ENCODE measurements at regions not wholly inside any gene's neighbourhood (a gene's known extent, or its start where the extent isn't known, plus 50 kb on each side); places are given as distances from the start of the nearest gene placed in this dataset.

- DNase-seq: no peak
Measured at GRCh38 chr6:98484696-98485095, 349.7 kb upstream of the POU3F2 start.

GRCh38 chr6:98485593-98485992 lies 348.8 kb upstream of the POU3F2 start:
- DNase-seq: no peak

GRCh38 chr6:98486057-98486456 lies 348.3 kb upstream of the POU3F2 start:
- no peak for DNase-seq

- no peak for DNase-seq
Measured at GRCh38 chr6:98487612-98488011, 346.8 kb upstream of the POU3F2 start.

- DNase-seq: no peak
Measured at GRCh38 chr6:98498144-98498775, 336.1 kb upstream of the POU3F2 start.

GRCh38 chr6:98498866-98499265 lies 335.5 kb upstream of the POU3F2 start:
- peak in 1 of 2 donors; percentile 1 for DNase-seq

GRCh38 chr6:98514073-98514720 lies 320.2 kb upstream of the POU3F2 start:
- no peak for DNase-seq

- no peak for DNase-seq
Measured at GRCh38 chr6:98514796-98515195, 319.6 kb upstream of the POU3F2 start.

- no peak for DNase-seq
Measured at GRCh38 chr6:98516206-98516605, 318.2 kb upstream of the POU3F2 start.

- no peak for DNase-seq
Measured at GRCh38 chr6:98516866-98517265, 317.5 kb upstream of the POU3F2 start.

- no peak for DNase-seq
Measured at GRCh38 chr6:98525860-98526259, 308.5 kb upstream of the POU3F2 start.

- DNase-seq: no peak
Measured at GRCh38 chr6:98526465-98526864, 307.9 kb upstream of the POU3F2 start.

GRCh38 chr6:98529364-98529763 lies 305.0 kb upstream of the POU3F2 start:
- no peak for DNase-seq

GRCh38 chr6:98530732-98531131 lies 303.6 kb upstream of the POU3F2 start:
- DNase-seq: no peak

- no peak for DNase-seq
Measured at GRCh38 chr6:98532004-98532403, 302.4 kb upstream of the POU3F2 start.

- no peak for DNase-seq
Measured at GRCh38 chr6:98539741-98540140, 294.6 kb upstream of the POU3F2 start.

- no peak for DNase-seq
Measured at GRCh38 chr6:98546376-98546775, 288.0 kb upstream of the POU3F2 start.

- DNase-seq: no peak
Measured at GRCh38 chr6:98547151-98547550, 287.2 kb upstream of the POU3F2 start.

GRCh38 chr6:98547634-98548033 lies 286.7 kb upstream of the POU3F2 start:
- DNase-seq: no peak

- DNase-seq: no peak
Measured at GRCh38 chr6:98548301-98548700, 286.1 kb upstream of the POU3F2 start.

- DNase-seq: no peak
Measured at GRCh38 chr6:98560418-98560817, 274.0 kb upstream of the POU3F2 start.

- DNase-seq: no peak
Measured at GRCh38 chr6:98560841-98561240, 273.5 kb upstream of the POU3F2 start.

- DNase-seq: no peak
Measured at GRCh38 chr6:98566126-98566525, 268.2 kb upstream of the POU3F2 start.

- no peak for DNase-seq
Measured at GRCh38 chr6:98572579-98572978, 261.8 kb upstream of the POU3F2 start.

- DNase-seq: no peak
Measured at GRCh38 chr6:98574984-98575383, 259.4 kb upstream of the POU3F2 start.
